ENCODE measurements at regions not wholly inside any gene's neighbourhood (a gene's known extent, or its start where the extent isn't known, plus 50 kb on each side); places are given as distances from the start of the nearest gene placed in this dataset.

GRCh38 chr11:91731051-91731450, 493.6 kb upstream of the FAT3 start:
- H3K4me3 Mint-ChIP-seq, result no peak overlapping the region
- H3K79me2 ChIP-seq (ENCODE audit: control insufficient read depth, insufficient read depth, low read length), result no peaks in the 10 kb centered on the region
- TF ChIP-seq CTCF (IDR thresholded peaks at IDR 0.05) (no peak), EZH2 (IDR thresholded peaks at IDR 0.05; ENCODE audit: borderline replicate concordance, insufficient read depth, low read depth, low read length, poor library complexity, severe bottlenecking) (no peak)

GRCh38 chr11:91730620-91731019, 494.0 kb upstream of the FAT3 start:
- Histone ChIP-seq H3K79me2 (ENCODE audit: control insufficient read depth, insufficient read depth, low read length) (no peaks in the 10 kb centered on the region), H3K9ac (ENCODE audit: low read length) (no peak overlapping the region), H2AFZ (ENCODE audit: insufficient read depth, low read depth, low read length, poor library complexity, severe bottlenecking) (no peak overlapping the region), H4K20me1 (ENCODE audit: control insufficient read depth, insufficient read depth, low read length, poor library complexity, severe bottlenecking) (no peaks in the 10 kb centered on the region), H3K27me3 (replicated peaks in 1 of 4; ENCODE audit: control extremely low read depth in 1 of 4, control insufficient read depth in 3 of 4, insufficient read depth in 4 of 4, low read length in 3 of 4) (no peaks in the 10 kb centered on the region), H3K36me3 (replicated peaks in 1 of 2; ENCODE audit: control extremely low read depth in 1 of 2, control insufficient read depth in 1 of 2, extremely low read depth in 1 of 2, insufficient read depth in 2 of 2, low read length in 1 of 2) (no peaks in the 10 kb centered on the region), H3K4me2 (replicated peaks; ENCODE audit: low read depth, low read length, poor library complexity, severe bottlenecking) (no peak overlapping the region), H3K4me1 (ENCODE audit: control insufficient read depth in 2 of 2, insufficient read depth in 2 of 2, low read length in 2 of 2) (no peaks in the 10 kb centered on the region), H3K9me3 (ENCODE audit: control extremely low read depth in 1 of 3, control insufficient read depth in 2 of 3, insufficient read depth in 1 of 3, low read length in 2 of 3) (peaks cover 0 to 4% (median 0%) of the 10 kb centered on the region in 3 donors), H3K4me3 (ENCODE audit: control extremely low read depth in 1 of 5, extremely low read depth in 1 of 5, insufficient read depth in 1 of 5, low read depth in 2 of 5, low read length in 4 of 5) (no peak overlapping the region), H3K27ac (ENCODE audit: low read length in 2 of 2) (no peak overlapping the region)
- ChIA-PET POLR2A (no interaction called here), CTCF (no interaction called here)
- intact Hi-C loops (cut with micrococcal nuclease), result no loop called here
- H3K4me3 Mint-ChIP-seq, result no peak overlapping the region
- no peak for ATAC-seq (ENCODE audit: low read depth)
- no peaks in the 10 kb centered on the region for H3K4me1 Mint-ChIP-seq
- peaks cover 6% of the 10 kb centered on the region for H3K9me3 Mint-ChIP-seq (ENCODE audit: insufficient read depth)
- WGBS (ENCODE audit: insufficient coverage), result 98% methylated on average over 3 of the region's 4 CpGs
- H3K27ac Mint-ChIP-seq, result no peak overlapping the region
- no peaks in the 10 kb centered on the region for H3K27me3 Mint-ChIP-seq
- no peak for TF ChIP-seq EZH2 (IDR thresholded peaks at IDR 0.05; ENCODE audit: borderline replicate concordance, insufficient read depth, low read depth, low read length, poor library complexity, severe bottlenecking)
- TF ChIP-seq CTCF (IDR thresholded peaks at IDR 0.05), result no peak
- DNase-seq, result no peak

More at GRCh38 chr11:91731051-91731450, 493.6 kb upstream of the FAT3 start:
- ATAC-seq (ENCODE audit: low read depth), result no peak
- no peaks in the 10 kb centered on the region for H3K27me3 ChIP-seq (replicated peaks in 1 of 4; ENCODE audit: control extremely low read depth in 1 of 4, control insufficient read depth in 3 of 4, insufficient read depth in 4 of 4, low read length in 3 of 4)
- no peak overlapping the region for H3K9ac ChIP-seq (ENCODE audit: low read length)
- H3K4me3 ChIP-seq (ENCODE audit: control extremely low read depth in 1 of 5, extremely low read depth in 1 of 5, insufficient read depth in 1 of 5, low read depth in 2 of 5, low read length in 4 of 5), result no peak overlapping the region
- no peak overlapping the region for H3K27ac ChIP-seq (ENCODE audit: low read length in 2 of 2)
- intact Hi-C loops (cut with micrococcal nuclease), result no loop called here
- H2AFZ ChIP-seq (ENCODE audit: insufficient read depth, low read depth, low read length, poor library complexity, severe bottlenecking), result no peak overlapping the region
- H3K4me2 ChIP-seq (replicated peaks; ENCODE audit: low read depth, low read length, poor library complexity, severe bottlenecking), result no peak overlapping the region
- H3K4me1 ChIP-seq (ENCODE audit: control insufficient read depth in 2 of 2, insufficient read depth in 2 of 2, low read length in 2 of 2), result no peaks in the 10 kb centered on the region
- H4K20me1 ChIP-seq (ENCODE audit: control insufficient read depth, insufficient read depth, low read length, poor library complexity, severe bottlenecking), result no peaks in the 10 kb centered on the region
- no peaks in the 10 kb centered on the region for H3K36me3 ChIP-seq (replicated peaks in 1 of 2; ENCODE audit: control extremely low read depth in 1 of 2, control insufficient read depth in 1 of 2, extremely low read depth in 1 of 2, insufficient read depth in 2 of 2, low read length in 1 of 2)
- H3K27ac Mint-ChIP-seq, result no peak overlapping the region
- DNase-seq, result no peak
- no peaks in the 10 kb centered on the region for H3K4me1 Mint-ChIP-seq
- peaks cover 0 to 4% (median 0%) of the 10 kb centered on the region in 3 donors for H3K9me3 ChIP-seq (ENCODE audit: control extremely low read depth in 1 of 3, control insufficient read depth in 2 of 3, insufficient read depth in 1 of 3, low read length in 2 of 3)
- 80% methylated on average over 6 of the region's 6 CpGs for whole genome bisulfite sequencing (ENCODE audit: insufficient coverage)
- POLR2A ChIA-PET, result no interaction called here
- peaks cover 6% of the 10 kb centered on the region for H3K9me3 Mint-ChIP-seq (ENCODE audit: insufficient read depth)
- CTCF ChIA-PET, result no interaction called here
- no peaks in the 10 kb centered on the region for H3K27me3 Mint-ChIP-seq
